SKM-1 treated with dmso at 0.1 percent for 144 hours (cell line): ENCODE measurements at regions not wholly inside any gene's neighbourhood (a gene's known extent, or its start where the extent isn't known, plus 50 kb on each side); places are given as distances from the start of the nearest gene placed in this dataset.

Source experiments
- DNase-seq: peaks from one replicate; lab custom pipeline; 2025; ENCODE audit not compliant: unreplicated experiment; lab: John Stamatoyannopoulos, UW

GRCh38 chr2:58569475-58570185, 328.5 kb upstream of the FANCL start:
- DNase-seq, result no peak

- DNase-seq, result no peak
Measured at GRCh38 chr2:58568901-58569300, 327.8 kb upstream of the FANCL start.

DNA sequence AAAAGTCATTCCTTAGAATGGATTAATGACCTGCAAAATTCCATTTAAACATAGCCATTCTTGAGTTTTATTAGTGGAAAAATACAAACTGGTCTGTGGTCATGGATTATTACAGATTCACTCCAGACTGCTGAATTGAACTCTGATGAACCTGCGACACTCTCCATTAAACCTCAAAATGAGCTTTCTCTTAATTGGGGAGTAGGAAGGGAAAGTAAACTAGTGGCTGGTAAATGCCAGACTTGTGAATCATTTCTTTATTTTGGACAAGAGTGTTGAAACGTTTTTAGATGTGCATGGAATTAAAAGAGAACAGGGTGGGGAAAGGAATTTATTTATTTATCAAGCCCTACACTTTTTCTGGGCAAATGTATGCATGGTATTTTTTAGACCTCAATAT, 321.2 kb upstream of the FANCL start:
- DNase-seq, result no peak

DNA sequence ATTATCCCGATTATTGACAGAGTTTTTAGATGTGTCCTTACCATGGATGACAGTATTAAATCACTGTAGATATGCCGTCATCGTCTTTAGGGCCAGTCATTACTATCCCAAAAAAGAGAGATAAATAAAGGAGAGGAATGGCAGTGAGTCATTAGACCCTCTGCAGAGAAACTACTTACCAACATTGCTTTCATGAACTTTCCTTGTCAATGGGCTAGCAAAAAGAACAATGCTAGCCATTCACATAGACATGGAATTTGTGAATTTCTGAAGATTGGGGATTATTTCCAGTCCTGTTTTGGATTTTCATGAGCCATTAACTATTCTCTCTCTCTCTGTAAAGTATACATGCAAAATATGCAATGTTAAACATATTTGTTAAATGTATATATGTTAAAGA, 319.4 kb upstream of the FANCL start:
- no peak for DNase-seq

- DNase-seq, result no peak
Measured at GRCh38 chr2:58558881-58559280, 317.8 kb upstream of the FANCL start.

DNA sequence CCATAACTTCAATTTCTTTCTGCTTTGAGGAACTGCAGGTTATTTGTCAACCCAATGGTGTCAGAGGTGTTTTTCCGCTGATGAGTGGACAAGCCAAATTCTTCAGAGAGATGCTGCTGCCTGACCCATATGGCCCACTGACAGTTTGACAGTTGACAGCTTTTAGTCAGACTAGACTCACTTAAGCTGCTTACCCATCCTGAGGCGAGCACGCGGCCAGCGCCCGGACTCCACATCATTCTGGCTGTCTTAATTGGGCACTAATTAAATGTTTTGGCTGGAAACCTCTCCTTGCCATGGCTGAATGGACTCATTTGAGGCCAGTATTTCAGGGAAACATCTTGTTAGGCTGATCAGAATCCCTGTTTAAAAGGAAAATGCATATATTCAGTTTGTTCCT, 316.1 kb upstream of the FANCL start:
- no peak for DNase-seq

DNA sequence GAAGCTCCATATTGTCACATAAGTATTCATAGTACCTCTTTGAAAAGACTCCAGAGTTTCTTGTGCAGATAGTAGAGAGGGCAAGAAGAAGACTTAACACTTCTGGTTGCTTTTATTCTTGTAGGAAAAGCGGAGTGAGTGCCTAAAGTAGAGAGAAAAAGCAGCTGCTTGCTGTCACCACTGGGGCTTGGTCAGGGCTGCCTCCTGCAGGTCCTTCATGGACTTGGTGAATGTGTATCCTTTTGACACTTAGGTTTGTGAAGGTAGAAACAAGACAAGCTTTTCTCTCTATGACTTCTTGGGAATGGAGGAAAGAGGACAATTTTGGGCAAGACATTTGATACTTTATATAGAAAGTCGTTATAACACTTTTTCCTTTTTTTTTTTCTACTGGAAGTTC, 312.8 kb upstream of the FANCL start:
- DNase-seq, result no peak

DNA sequence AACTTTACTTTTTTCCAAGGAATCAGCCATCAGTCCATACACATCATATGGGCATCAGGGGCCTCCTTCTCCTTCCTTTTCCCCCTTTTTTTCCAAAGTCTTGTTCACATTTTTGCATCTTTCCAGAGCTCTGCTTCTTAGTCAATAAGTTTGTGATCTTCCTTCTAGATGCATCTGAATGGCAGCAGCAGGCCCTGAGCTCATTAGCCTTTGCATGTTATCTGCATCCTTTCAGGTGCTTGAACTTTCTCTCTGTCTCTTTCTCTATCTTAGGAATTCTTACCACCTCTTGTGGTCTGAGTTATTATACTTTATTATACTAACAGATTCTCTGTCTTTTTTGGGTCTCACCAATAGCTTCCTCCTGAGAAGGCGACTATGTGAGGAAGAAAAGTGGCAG, 312.4 kb upstream of the FANCL start:
- DNase-seq, result no peak

DNA sequence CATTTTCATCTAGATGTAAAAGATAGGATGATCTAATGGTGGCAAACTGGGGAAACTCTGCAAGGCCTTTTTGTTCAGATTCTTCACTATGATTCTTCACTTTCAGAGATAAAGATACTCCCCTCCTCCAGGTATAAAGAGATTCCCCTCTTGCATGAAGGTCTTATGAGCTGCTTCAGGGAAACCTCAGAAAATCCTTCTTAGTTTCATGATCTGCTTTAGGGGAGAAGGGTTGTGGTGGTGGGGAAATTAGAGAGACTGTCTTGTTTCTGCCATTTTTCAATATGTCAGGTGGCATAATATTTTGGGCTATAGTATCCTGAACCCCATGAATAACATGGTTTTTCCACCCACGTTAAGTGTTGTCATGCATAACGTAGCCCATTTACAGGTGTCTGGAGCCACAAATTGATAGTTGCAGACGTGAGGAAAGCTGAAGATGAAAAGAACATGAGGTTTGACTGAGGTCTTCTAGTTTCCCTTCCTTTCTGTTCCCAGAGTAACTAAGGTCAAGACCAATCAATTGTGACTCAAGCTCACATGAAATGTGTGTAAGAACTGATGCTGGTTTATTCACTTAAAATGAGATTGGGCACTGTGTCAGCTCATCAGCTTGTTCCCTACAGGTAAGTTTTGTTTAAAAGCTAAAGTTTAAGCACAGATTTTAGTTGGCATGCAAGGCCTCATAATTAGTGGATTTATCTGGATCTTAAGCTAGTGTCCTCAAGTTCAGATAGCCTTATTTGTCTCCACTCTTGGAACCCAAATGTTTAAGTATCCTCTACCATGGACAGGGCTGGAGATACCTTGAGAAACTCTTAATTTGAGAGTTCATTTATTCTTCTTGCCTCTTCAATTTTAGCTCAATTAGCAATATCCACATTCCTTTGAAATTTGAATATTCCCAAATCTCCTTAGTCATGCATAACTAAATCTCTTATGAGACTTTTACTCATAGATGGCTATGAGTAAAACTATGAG, 304.5 kb upstream of the FANCL start:
- no peak for DNase-seq

DNA sequence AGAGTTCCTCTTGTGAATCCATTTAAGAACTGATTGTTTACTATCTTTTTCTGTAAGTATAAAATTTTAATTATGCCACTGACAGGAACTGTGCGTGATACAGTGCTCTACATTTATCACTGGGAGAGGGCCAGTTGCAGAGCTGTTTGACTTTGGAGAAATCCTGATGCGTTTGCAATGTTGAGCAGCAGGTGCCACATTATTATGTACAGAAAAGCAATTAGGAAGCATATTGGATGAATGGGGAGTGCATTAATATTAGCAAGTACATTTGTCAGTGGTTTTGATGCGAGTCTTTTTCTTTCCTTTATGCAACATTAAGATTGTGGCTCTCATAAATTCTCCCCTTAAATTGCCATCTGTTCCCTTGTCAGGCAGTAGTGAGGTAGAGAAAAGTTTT, 302.3 kb upstream of the FANCL start:
- no peak for DNase-seq

- DNase-seq, result no peak
Measured at GRCh38 chr2:58541511-58541910, 300.4 kb upstream of the FANCL start.

- no peak for DNase-seq
Measured at GRCh38 chr2:58540681-58541080, 299.6 kb upstream of the FANCL start.

DNA sequence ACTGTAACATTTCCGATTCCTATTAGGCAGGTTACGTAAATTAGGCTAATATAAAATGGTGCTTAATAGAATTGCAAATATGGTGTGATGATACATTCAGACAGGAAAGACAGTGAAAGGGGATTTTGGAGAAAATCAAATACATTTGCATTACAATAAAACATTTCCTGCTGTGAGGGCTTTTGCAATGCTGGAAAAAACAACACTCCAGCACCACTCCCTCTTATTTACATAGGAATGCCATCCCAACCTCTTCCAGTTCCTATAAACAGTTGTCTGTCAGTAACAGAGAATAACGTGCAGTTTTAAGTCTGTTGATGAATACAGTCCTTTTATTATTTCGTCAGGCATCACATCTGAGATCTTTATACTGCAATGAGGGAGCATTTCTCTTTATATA, 298.8 kb upstream of the FANCL start:
- no peak for DNase-seq

GRCh38 chr2:58535990-58536389, 294.9 kb upstream of the FANCL start:
- DNase-seq, result no peak

- DNase-seq, result no peak
Measured at GRCh38 chr2:58535182-58535581, 294.1 kb upstream of the FANCL start.

DNA sequence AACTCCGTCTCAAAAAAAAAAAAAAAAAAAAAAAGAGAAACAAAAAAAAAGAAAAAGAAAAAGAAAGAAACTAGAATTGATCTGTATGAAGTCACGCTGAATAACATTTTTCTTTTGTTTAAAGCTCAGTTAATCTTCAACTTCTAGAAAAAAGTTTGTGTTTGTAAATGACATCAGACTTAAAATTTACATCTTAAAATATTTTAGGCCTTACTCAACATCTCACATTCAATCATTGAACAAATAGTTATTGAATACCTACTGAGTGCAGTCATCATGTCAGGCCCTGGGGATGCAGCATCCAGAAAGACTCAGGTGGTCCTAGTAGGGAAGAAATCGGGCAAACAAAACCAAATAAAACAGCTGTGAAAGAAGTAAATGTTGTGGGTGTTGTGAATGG, 292.3 kb upstream of the FANCL start:
- DNase-seq, result no peak

DNA sequence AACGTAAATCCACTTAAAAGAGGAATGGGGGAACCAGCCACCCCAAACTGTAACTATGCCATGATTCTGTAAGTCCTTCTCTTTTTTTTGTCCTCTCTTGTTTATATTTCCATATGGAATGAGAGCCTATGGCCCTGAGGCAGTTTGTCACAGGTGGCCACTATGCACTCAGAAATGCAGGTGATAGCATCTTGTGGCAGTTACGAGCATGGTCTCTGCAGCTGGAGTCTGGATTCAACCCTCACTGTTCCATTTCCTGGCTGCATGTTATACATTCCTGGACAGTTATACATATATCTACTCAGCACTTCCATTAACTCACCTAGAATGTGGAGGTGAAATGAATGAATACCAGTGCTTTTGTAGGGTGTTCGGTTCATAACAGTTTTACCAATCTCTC, 291.5 kb upstream of the FANCL start:
- no peak for DNase-seq

DNA sequence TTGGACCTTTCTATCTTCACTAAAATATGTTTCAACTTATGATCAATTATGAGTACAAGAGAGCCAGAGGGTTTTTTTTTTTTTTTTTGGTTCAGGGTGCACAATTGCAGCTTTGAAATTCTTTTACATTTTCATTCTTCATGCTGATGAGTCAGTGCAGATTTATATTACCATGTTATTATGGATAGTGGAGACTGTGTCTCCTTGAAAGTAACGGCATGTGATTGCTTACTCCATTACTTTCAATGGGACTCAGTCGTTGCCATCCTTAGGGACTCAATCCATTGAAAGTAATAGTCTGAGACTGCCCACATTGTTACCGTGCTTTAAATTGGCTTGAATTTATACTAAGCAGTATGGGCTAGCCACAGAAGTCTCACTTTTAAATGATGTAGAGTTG, 286.5 kb upstream of the FANCL start:
- DNase-seq, result no peak

DNA sequence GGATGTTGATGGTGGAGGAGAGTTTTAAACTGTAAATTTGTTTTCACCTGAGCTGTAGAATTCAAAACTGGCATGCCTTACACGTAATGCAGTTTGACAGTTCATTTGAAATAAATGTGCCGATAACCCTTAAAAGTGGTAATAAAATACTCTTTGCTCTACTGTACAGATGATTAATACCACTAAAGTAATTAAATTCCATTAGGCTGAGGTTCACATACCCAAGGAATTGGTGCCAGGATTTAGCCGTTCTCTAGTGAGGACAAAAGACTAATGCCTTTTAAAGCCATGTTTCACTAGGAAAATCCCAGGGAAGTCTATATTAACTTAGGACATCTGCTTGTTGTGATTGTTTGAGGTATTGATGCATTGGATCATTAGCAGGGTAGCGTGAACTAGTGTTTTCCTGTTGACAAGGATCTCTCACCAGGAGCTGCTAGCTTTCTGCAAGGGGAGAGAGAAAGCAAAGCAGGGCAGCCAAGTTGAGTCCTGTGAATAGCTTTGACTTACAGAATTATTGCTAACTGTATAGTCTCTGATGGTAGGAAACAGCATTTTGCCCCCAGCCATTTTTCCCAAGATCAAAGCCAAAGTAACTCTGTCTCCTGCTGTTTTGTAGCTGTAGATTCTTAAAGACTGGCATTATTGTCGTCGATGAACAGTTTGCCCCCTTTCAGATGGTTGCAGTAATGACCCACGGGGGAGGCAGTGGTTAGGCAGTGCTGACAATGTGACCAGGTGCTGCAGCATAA, 280.9 kb upstream of the FANCL start:
- no peak for DNase-seq

GRCh38 chr2:58520903-58521302, 279.8 kb upstream of the FANCL start:
- DNase-seq, result no peak

- no peak for DNase-seq
Measured at GRCh38 chr2:58517881-58518280, 276.8 kb upstream of the FANCL start.

DNA sequence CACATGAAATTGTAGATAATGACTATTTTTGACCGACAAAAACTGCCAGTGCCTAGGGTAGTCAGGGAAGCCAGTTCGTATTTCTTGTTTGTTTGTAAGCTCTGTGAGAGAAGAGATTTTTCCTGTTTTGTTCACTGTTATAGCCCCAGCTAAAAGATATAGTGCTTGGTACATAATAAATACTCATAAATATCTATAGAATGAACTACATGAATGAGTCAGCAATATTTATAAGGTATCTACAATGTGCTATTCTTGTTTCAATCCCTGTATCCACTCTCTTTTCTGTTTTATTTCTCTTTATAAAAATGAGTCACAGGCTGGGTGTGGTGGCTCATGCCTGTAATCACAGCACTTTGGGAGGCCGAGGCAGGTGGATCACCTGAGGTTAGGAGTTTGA, 275.6 kb upstream of the FANCL start:
- no peak for DNase-seq
